Keratinocyte (primary cell): ENCODE measurements at regions not wholly inside any gene's neighbourhood (a gene's known extent, or its start where the extent isn't known, plus 50 kb on each side); places are given as distances from the start of the nearest gene placed in this dataset.

Experiments
- DNase-seq: peaks from one replicate; pipeline ENCODE4 v3.0.0-alpha.2; 2011; ENCODE audit warnings: low read depth, missing footprints, low spot score
- FAIRE-seq: peaks from 2 replicates; lab custom pipeline; 2011; peaks lifted over from hg19 to GRCh38; lab: Jason Lieb, UNC
- H2AFZ ChIP-seq: 2 replicates; pipeline ENCODE4 v1.6.0; 2012; ENCODE audit warnings: low read length, control low read depth, inconsistent platforms; ENCODE audit not compliant: control insufficient read depth
- H3K27ac ChIP-seq: 2 replicates; pipeline ENCODE4 v1.5.1; 2011; ENCODE audit warnings: low read length; ENCODE audit not compliant: control insufficient read depth, insufficient read depth
- H3K27me3 ChIP-seq: 3 replicates; pipeline ENCODE4 v1.6.0; 2011; ENCODE audit warnings: low read length; ENCODE audit not compliant: control insufficient read depth, insufficient read depth; ENCODE audit errors: extremely low read depth
- H3K36me3 ChIP-seq, 2 experiments: 2 replicates in 1 of 2; 3 replicates in 1 of 2; pipeline ENCODE4 v1.5.1; 2011; ENCODE audit warnings: low read length in 2 of 2, mild to moderate bottlenecking in 1 of 2; ENCODE audit not compliant: control insufficient read depth in 2 of 2, insufficient read depth in 2 of 2; ENCODE audit errors: extremely low read depth in 1 of 2
- H3K4me1 ChIP-seq: 3 replicates; pipeline ENCODE4 v1.5.1; 2011; ENCODE audit warnings: low read length; ENCODE audit not compliant: control insufficient read depth, insufficient read depth; ENCODE audit errors: extremely low read depth
- H3K4me2 ChIP-seq: 3 replicates; pipeline ENCODE4 v1.6.0; 2011; ENCODE audit warnings: low read depth, low read length; ENCODE audit not compliant: control insufficient read depth, insufficient read depth; ENCODE audit errors: extremely low read depth
- H3K4me3 ChIP-seq, 3 experiments: fragments of 200-600 bp in 1 of 3; sonication (generic) in 1 of 3; 2 replicates in 2 of 3; 3 replicates in 1 of 3; pipeline ENCODE4 v1.5.1; 2011 to 2016; ENCODE audit warnings: low read length in 3 of 3, mild to moderate bottlenecking in 3 of 3, control low read depth in 2 of 3, inconsistent platforms in 1 of 3, low read depth in 1 of 3, mixed read lengths in 1 of 3, mixed run types in 1 of 3, moderate library complexity in 1 of 3; ENCODE audit not compliant: control insufficient read depth in 2 of 3, insufficient read depth in 2 of 3; ENCODE audit errors: extremely low read depth in 1 of 3
- H3K79me2 ChIP-seq: 2 replicates; pipeline ENCODE4 v1.6.0; 2012; ENCODE audit warnings: low read length; ENCODE audit not compliant: control insufficient read depth, insufficient read depth
- H3K9ac ChIP-seq: 3 replicates; pipeline ENCODE4 v1.6.0; 2011; ENCODE audit warnings: low read length; ENCODE audit not compliant: control insufficient read depth, insufficient read depth; ENCODE audit errors: extremely low read depth
- H3K9me1 ChIP-seq: 3 replicates; pipeline ENCODE4 v1.6.0; 2011; ENCODE audit warnings: low read length; ENCODE audit not compliant: control insufficient read depth, insufficient read depth; ENCODE audit errors: extremely low read depth
- H3K9me3 ChIP-seq: 2 replicates; pipeline ENCODE4 v1.5.1; 2012; ENCODE audit warnings: low read depth, low read length; ENCODE audit not compliant: control insufficient read depth
- H4K20me1 ChIP-seq: 3 replicates; pipeline ENCODE4 v1.6.0; 2011; ENCODE audit warnings: low read length; ENCODE audit not compliant: control insufficient read depth, insufficient read depth; ENCODE audit errors: extremely low read depth
- CTCF ChIP-seq, 3 experiments: IDR thresholded peaks in 1 of 3; conservative IDR thresholded peaks in 1 of 3; optimal IDR thresholded peaks in 1 of 3; 2 replicates in 2 of 3; 3 replicates in 1 of 3; pipeline versions ENCODE3 to v1.5.1; 2011; ENCODE audit warnings: low read length in 3 of 3, mild to moderate bottlenecking in 3 of 3, moderate library complexity in 2 of 3, control low read depth in 1 of 3, inconsistent platforms in 1 of 3; ENCODE audit not compliant: insufficient read depth in 2 of 3; ENCODE audit errors: extremely low read depth in 1 of 3
- EZH2 ChIP-seq: IDR thresholded peaks from one replicate; pipeline ENCODE4 v1.6.1; 2012; ENCODE audit warnings: inconsistent platforms, mild to moderate bottlenecking, low read length, moderate library complexity
- dilution Hi-C: fragments of 300-500 bp; cut with MboI; formaldehyde crosslinking; loops from one replicate; pipeline ENCODE4 v1.7.0; 2020; ENCODE audit warnings: low sequenced_read_pairs; ENCODE audit not compliant: extremely low pct_ligation_motif_present

GRCh38 chr3:67809370-67809935 is 155.0 kb upstream of the SUCLG2 start:
- H3K27me3 ChIP-seq = no peaks in the 10 kb centered on the region
- H3K79me2 ChIP-seq = no peaks in the 10 kb centered on the region
- no peak overlapping the region for H2AFZ ChIP-seq
- no peak overlapping the region for H3K9ac ChIP-seq
- H4K20me1 ChIP-seq = no peaks in the 10 kb centered on the region
- H3K4me3 ChIP-seq = no peak overlapping the region
- H3K27ac ChIP-seq = no peak overlapping the region
- DNase-seq (no peak), FAIRE-seq (no peak)
- H3K36me3 ChIP-seq = no peaks in the 10 kb centered on the region
- no peaks in the 10 kb centered on the region for H3K9me1 ChIP-seq
- H3K9me3 ChIP-seq = no peaks in the 10 kb centered on the region
- no peak overlapping the region for H3K4me2 ChIP-seq
- H3K4me1 ChIP-seq = no peaks in the 10 kb centered on the region
- TF ChIP-seq EZH2 = no peak
- TF ChIP-seq CTCF (optimal IDR thresholded peaks at IDR 0.05 in 1 of 3, IDR thresholded peaks at IDR 0.05 in 1 of 3, conservative IDR thresholded peaks at IDR 0.05 in 1 of 3; ENCODE audit: extremely low read depth in 1 of 3, insufficient read depth in 2 of 3, low read length in 3 of 3) = no peak
- dilution Hi-C loops = no loop called here

- DNase-seq = no peak
- no peak for TF ChIP-seq CTCF (optimal IDR thresholded peaks at IDR 0.05 in 1 of 3, IDR thresholded peaks at IDR 0.05 in 1 of 3, conservative IDR thresholded peaks at IDR 0.05 in 1 of 3; ENCODE audit: extremely low read depth in 1 of 3, insufficient read depth in 2 of 3, low read length in 3 of 3)
- TF ChIP-seq EZH2 = no peak
- no peaks in the 10 kb centered on the region for H3K27me3 ChIP-seq
- no peaks in the 10 kb centered on the region for H4K20me1 ChIP-seq
- no peak overlapping the region for H3K9ac ChIP-seq
- no peaks in the 10 kb centered on the region for H3K9me1 ChIP-seq
- H3K27ac ChIP-seq = no peak overlapping the region
- H3K4me1 ChIP-seq = no peaks in the 10 kb centered on the region
- no peaks in the 10 kb centered on the region for H3K79me2 ChIP-seq
- no peak overlapping the region for H2AFZ ChIP-seq
- no peaks in the 10 kb centered on the region for H3K36me3 ChIP-seq
- H3K4me3 ChIP-seq = no peak overlapping the region
- no peak for FAIRE-seq
- H3K9me3 ChIP-seq = no peaks in the 10 kb centered on the region
- no peak overlapping the region for H3K4me2 ChIP-seq
- dilution Hi-C loops = no loop called here
These were observed 154.5 kb upstream of the SUCLG2 start for GRCh38 chr3:67808906-67809305.
